HL-60 (cell line): ENCODE measurements at regions not wholly inside any gene's neighbourhood (a gene's known extent, or its start where the extent isn't known, plus 50 kb on each side); places are given as distances from the start of the nearest gene placed in this dataset.

ENCODE experiments used
- REST ChIP-seq: IDR thresholded peaks from 2 replicates; pipeline ENCODE4 v1.6.1; 2012; ENCODE audit warnings: low read depth; ENCODE audit not compliant: insufficient replicate concordance
- TF ChIP-seq, protein P1 (sequence below): IDR thresholded peaks from one replicate; pipeline ENCODE4 v1.5.1; 2011; ENCODE audit warnings: low read length, control low read depth, inconsistent platforms; ENCODE audit not compliant: insufficient read depth

DNA sequence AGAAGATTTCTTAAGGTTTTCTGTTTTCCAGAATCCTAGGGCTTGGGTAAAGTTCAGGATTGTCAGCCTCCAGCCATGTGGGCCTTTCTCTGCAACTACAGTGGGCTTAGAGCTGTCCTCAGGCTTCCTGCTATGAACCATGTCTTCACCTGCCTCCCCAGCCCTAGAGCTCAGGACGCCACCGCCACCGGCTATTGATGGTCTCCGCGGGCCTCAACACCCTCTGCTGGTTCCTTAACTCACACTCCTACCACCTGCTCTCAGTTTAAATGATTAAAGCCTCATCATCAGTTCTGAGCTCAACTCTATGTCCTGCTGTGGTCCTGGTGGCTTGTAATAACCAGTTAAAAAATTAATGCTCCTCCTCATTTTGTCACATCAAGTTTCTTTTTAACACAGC lies 221.0 kb downstream of the EFNB2 start:
- TF ChIP-seq, protein P1, sequence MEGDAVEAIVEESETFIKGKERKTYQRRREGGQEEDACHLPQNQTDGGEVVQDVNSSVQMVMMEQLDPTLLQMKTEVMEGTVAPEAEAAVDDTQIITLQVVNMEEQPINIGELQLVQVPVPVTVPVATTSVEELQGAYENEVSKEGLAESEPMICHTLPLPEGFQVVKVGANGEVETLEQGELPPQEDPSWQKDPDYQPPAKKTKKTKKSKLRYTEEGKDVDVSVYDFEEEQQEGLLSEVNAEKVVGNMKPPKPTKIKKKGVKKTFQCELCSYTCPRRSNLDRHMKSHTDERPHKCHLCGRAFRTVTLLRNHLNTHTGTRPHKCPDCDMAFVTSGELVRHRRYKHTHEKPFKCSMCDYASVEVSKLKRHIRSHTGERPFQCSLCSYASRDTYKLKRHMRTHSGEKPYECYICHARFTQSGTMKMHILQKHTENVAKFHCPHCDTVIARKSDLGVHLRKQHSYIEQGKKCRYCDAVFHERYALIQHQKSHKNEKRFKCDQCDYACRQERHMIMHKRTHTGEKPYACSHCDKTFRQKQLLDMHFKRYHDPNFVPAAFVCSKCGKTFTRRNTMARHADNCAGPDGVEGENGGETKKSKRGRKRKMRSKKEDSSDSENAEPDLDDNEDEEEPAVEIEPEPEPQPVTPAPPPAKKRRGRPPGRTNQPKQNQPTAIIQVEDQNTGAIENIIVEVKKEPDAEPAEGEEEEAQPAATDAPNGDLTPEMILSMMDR: no peak
- TF ChIP-seq REST: no peak
